NT2/D1 (cell line): ENCODE measurements at regions not wholly inside any gene's neighbourhood (a gene's known extent, or its start where the extent isn't known, plus 50 kb on each side); places are given as distances from the start of the nearest gene placed in this dataset.

ENCODE experiments used
- SUZ12 ChIP-seq: IDR thresholded peaks from 2 replicates; pipeline ENCODE4 v1.6.1; 2011; ENCODE audit not compliant: insufficient read length, insufficient read depth; ENCODE audit errors: extremely low read depth
- YY1 ChIP-seq: IDR thresholded peaks from 2 replicates; pipeline ENCODE4 v1.6.1; 2011; ENCODE audit not compliant: insufficient read length, insufficient read depth
- ZNF274 ChIP-seq: IDR thresholded peaks from 2 replicates; pipeline ENCODE4 v1.6.1; 2011; ENCODE audit warnings: mild to moderate bottlenecking, low read depth, low read length

- no peak for TF ChIP-seq YY1
- TF ChIP-seq ZNF274, result no peak
- no peak for TF ChIP-seq SUZ12
These were observed 100.3 kb upstream of the ERCC6L2 start for GRCh38 chr9:95775191-95775590.
